GM21515 (cell line): ENCODE measurements at regions not wholly inside any gene's neighbourhood (a gene's known extent, or its start where the extent isn't known, plus 50 kb on each side); places are given as distances from the start of the nearest gene placed in this dataset.
"Not testable (repeated sequence)": the region's sequence is repeated elsewhere in the genome, so short reads cannot be mapped to it uniquely, and the experiment has no call there.

Source experiments
- ATAC-seq: cut with Tn5 transposase; IDR thresholded peaks from one replicate; pipeline ENCODE4 v1.9.1; 2021; ENCODE audit not compliant: unreplicated experiment

DNA sequence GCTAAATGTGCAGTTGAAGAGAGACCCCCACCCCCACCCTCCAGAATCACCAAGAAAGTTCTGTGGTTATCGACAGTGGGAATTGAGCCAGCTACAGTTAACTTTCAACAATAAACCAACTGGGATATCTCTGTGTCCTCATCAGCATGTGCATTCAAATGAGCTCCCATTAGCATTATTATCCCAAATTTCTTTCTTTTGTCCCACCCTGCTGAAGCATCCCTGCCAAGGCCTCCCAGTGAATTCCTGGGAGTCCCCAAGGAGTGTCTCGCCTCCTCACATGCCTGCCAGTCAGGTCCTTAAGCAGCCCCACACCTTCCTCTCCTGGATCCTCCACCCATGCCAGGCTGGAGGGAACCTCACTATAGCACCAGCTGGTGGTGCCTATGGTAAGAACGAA is 422.1 kb upstream of the HNRNPA3 start:
- no peak for ATAC-seq

DNA sequence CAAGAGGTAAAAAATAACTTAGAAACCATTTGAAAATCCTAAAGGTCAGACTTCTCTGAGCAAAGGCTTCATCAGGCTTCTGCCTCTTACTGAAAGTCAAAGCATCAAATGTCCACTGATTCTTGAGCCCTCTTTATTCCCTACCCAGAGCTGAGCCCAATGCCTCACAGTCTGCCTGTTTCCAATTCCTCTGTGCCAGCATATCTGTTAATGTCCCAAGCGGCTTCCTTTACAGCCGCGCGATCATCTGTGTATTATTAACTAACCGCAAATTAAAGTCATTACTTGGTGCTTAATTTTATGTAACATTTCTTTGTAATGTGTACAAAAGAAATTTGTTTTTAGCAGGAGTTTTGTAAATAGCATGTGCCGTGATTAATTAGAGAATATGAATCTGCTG is 418.8 kb upstream of the HNRNPA3 start:
- no peak for ATAC-seq

DNA sequence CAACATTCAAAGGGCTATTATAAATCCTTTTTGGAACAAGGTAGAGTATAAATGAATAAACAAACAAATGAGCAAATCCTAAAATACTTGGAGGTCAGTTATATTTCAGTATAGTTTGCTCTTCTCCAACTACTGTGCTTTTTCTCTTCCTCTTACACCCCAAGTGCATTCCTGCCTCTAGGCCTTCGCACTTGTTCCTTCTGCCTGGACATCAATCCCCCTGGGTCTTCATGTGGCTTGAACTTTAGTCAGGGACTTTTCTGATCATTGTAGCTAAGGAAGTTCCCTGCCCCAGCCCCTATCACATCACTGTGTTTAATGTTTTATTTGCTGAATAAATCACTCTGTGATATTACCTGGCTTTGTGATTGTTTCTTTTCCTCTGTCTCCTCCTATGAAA is 418.2 kb upstream of the HNRNPA3 start:
- ATAC-seq, result no peak

DNA sequence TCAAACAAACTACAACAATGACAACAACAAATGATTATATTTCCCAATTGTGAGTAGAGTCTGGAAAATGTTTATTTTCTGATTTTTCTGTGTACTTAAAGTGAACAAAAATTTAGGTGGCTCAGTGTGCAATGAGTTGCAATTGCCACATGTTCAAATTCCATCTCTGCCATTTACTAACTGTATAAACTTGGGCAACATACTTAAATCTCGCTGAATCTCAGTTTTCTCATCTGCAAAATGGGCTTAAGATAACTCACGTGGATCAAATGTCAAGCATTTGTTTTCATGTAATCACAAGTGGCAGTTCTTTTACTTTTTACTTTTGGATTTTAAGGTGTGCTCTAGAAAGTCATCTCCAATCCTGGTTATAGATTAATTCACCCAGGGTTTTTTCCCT is 416.8 kb upstream of the HNRNPA3 start:
- ATAC-seq, result no peak

DNA sequence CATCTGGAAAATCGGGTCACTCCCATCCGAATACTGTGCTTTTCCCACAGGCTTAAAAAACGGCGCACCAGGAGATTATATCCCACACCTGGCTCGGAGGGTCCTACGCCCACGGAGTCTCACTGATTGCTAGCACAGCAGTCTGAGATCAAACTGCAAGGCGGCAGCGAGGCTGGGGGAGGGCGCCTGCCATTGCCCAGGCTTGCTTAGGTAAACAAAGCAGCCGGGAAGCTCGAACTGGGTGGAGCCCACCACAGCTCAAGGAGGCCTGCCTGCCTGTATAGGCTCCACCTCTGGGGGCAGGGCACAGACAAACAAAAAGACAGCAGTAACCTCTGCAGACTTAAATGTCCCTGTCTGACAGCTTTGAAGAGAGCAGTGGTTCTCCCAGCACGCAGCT is 415.9 kb upstream of the HNRNPA3 start:
- ATAC-seq, result not testable (repeated sequence)

DNA sequence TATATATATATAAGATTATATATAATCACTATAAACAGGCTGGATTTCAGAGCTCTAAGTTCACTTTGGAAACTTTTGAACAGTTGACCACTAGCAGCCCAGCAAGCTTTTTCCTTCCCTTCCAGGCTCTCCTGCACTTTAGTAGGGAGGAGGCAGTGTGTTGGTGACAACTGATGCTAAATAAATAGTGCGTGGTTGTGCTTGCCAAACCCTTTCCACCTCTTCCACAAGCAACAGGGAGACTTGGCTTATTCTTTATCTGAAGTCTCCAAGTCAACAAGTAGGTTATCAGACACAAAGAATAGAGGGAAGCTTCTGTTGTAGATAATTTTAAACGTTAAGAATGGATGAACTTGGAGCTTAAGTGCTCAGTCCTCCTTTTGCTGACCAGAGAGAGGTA is 408.2 kb upstream of the HNRNPA3 start:
- ATAC-seq, result no peak

DNA sequence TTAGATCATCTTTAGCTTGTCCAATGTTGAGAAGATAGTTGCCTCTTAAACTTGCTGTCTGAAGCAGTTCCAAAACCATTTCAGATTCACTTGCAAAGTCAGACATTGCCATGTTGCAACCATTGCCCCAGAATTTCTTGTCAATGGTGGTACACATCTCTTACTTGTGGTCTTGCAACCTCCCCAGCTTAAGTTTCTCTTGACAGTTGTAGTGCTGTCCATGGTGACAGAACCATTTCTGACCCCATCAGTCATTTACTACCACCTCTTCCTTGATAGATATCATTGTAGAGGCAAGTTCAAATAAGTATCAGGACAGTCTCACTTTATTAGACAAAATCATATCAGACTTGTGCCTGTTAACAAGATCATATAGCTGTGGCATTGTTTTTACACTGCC is 407.2 kb upstream of the HNRNPA3 start:
- no peak for ATAC-seq

DNA sequence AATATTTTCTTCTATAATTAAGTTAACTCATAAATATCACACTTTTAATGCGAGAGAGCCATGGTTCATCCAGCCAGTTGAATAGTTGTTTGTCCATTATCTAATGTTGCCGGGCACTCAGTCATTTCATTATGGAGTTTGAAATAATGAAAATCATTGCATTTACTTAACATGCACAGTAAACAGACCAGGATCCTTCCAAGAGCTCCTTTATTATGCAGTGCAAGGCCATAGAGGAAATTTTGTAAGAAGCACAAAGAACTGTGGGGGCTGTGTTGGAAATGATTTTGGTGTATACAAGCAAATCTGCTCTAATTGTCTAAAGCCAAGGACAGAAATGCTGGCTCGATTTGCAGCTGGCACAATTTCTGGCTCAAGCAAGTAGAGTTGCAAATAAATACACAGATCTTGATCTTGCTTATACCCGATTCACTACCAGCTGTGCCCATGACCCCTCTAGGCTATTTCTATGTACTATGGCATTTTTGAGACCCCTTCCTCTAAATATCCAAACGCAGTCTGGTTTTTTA is 400.3 kb upstream of the HNRNPA3 start:
- ATAC-seq, result no peak

DNA sequence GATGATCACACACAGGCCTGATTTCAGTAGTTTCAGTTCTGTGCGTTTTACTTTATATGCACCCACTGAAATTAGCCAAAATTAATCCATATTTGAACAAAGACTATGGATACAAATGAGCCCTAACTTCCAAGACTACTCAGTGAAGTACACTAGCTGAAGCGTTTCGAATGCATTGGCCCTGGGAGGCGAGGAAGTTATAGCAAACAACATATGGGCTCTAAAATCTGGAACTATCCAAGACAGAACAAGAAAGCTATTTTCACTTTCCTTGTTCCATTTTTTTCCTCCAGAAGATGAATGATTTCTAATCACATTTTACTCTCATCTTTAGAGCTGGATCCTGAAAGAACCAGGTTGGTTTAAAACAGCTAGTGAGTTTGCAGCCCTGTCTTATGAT is 399.4 kb upstream of the HNRNPA3 start:
- ATAC-seq, result no peak

DNA sequence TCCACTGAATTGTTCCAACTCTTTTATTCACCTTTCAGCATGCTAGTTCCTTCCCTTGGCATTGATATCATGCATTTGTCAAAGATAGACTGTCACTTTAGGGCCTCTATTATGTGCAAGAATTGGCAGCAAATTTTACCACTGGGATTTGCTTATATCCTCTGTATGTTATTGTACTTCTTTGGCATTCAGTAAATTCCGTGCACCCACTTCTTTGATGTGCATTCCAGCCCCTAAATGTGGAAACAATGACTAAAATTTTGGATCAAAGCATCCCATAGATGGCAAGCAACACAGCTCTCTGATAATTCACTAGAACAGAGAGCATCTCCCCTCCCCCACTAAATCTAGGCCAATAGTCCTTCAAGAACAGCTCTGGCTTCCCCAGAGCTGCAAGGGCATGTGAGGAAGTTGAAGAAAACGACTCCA is 399.0 kb upstream of the HNRNPA3 start:
- ATAC-seq, result no peak

DNA sequence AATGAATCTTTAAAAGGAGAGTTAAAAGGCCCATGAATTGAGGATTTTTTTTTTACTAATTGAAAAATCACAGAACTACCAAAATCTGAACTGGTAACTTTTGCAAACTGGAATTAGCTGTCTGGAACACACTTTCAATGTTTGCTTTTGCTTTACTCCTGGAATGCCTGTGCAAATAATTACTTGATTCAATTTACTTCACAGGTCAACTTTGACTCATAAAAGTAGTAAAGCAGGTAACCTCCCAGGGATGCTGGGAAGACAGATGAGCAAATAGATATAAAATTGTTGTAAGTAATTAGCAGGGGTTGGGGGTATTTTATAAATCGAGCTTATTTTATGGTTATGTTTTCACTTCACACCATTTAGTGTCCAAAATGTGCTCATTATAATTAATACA is 398.3 kb upstream of the HNRNPA3 start:
- ATAC-seq, result no peak

DNA sequence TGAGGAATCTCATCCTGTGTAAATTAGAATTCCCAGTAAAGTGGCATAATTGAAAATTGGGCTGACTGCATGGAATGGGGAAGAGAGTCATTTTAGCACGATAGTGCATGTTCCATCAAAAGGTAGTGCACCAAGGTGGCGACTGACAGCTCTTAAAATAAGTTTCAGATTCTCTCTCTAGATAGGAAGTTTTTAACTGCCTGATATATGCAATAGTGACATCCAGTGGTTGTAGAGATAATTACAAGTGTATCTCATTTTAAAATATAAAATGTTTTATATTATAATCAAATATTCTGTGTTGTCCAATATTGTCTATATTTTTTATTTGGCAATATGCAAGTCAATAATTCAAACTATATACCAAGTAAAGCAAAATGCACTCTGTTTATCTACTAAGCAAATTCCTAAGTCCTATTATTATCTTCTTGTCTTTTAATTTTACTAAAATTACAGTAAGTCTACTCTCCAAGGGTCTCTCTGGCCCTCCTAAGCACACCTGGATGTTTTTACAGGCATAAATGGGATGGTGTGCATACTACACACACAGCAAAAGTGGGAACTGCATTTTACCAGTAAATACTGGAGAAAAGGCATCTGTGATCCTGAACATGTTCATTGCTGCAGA is 397.7 kb upstream of the HNRNPA3 start:
- no peak for ATAC-seq

DNA sequence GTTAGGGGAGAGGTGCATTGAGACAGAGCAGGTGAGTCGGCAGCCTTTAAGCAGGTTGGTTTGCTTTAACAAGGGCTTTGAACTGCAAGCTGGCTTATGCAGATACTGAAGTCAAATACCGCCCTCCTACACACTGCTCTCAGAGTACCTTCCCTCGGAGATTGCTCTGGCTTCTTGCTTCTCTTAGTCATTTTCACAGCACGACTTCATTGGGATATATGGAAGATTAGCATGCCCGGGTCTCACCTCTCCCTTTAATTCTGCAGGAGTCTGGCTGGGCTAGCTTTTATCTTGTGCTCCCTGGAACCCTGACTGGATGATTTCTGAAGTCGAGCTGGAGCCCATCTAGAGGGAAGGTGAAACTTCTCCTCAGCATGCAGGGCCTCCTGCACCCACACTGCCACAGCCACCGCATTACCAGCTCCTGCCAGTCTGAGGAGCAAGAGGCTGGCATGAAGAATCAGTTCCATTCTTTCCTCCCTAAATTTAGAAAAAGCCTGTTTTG is 395.5 kb upstream of the HNRNPA3 start:
- ATAC-seq, result no peak

DNA sequence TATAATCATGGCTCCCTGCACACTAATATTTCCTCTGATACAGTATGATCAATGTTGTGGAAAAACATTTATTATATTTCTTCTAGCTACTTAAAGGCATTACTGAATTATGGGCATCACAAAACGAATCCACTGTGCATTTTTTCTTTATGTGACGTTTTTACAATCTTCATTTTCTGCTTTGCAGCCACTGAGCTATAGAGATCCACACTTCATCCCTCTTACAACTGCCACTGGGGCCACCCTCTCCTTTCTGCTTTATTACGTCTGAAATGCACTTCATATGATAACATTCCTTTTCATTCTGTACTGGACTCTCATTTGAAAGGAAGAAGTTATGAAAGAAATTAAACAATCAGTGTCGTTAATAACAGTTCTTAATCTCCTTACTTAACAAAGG is 394.5 kb upstream of the HNRNPA3 start:
- no peak for ATAC-seq

DNA sequence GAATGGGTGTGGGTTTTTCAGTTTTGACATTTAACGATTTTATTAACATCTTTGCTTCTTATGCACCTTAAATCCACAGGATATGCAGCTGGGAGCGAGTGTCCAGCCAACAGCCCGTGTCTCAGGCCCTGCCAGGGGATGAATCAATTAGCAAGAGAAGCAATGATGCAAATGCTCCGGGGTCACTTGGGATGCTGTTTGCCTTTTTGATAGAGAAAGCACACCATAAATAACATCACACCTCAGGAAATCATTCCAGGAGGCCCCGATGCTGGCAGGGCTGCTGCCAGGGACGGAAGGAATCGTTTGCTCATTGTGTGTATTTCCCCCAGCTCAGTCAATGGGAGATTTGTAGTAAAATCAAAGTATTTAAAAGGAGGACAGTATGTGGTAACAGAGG is 394.0 kb upstream of the HNRNPA3 start:
- ATAC-seq, result no peak

DNA sequence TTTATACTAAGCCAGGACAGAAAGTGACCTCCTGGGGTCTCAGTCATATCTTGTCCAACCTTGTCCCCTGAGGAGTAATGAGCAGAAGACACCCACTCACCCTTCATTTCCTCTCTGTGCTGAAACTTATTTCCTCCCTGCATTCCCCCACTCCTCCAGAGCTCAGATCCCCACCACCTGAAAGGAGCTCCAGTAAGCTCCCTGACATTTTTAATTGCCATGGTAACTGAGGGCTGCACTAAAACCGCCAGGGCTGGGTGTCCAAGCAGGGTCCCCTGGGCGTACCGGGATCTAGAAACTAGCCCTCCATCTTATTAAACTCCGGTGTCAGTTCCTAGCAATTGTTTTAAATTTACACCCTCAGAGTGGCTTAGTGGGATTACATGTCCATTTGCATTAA is 393.3 kb upstream of the HNRNPA3 start:
- ATAC-seq, result no peak

DNA sequence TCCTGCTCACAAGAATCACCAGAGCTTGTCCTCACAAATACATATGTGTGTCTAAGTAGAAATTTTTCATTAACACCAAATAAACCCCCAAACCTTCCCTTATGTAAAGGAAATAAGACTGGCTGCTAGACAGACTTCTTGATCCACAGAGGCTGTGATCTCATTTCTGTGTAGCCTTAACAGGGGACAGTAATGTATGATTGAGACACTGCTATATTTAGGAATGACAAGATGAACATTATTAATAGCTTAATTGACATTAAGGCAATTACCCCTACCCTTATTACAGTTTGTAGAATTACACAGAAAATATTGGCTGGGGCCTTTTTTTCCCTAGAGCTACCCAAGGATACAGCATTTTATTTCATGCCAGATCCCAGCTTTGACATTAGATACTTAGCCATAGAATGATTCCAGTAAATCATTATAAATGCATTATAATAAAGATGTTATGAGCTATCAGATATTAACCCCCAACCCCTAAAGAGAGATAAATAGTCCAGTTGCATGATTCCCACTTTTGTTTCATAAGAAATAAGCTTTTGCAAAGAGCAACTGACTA is 392.1 kb upstream of the HNRNPA3 start:
- ATAC-seq, result no peak

DNA sequence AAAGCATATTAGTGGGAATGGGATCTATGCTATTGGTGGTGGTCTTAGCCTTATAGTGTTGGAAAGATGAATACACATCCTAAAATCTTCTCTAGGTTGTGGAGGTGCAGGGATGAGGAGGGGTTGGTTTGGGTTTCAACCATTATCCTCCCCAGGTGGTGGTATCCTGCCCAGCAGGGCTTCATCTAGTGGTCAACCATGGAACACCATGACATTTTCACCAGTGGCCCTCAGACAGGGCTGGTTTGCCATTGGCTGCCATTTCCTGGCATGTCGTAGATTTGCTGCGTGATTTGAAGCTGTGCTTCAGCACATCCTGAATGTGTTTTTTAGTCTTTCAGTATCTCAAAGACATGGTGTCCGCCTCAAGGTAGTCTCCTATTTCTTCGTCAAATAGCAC is 391.2 kb upstream of the HNRNPA3 start:
- ATAC-seq, result no peak

DNA sequence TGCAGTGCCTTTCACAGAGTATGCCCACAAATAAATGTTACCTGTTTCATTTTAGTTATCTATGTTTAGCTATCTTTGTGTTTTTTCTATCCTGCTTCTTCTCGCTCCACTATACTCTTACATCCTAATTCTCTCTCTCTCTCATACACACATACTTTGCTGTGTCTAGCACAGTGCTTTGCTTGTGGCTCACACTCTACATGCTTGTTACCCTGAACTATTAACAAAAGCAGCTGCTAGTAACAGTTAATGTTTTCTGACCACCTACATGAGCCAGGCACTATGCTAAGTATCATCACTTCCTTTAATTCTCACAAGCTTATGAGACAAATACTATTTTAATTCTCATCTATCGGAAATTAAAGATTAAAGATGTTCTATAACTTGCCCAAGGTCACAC is 390.5 kb upstream of the HNRNPA3 start:
- ATAC-seq, result no peak

DNA sequence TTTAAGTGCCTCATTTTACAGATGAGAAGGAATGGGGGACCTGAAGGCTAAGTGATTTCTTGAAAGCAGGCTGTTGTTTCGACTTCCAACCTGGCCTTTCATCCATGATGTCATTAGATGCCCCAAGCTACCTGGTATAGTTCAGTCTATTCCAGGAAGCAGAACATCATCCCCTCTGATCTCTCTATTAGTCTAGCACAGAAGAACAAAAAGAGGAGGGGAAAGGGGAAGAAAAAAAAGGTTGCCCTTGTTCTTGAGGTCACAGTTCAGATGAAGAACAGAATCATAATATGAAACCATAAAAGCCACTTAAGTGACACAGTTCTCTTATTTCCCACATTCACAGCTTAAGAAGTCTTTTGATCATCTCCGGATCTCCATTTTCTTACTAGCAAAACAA is 386.2 kb upstream of the HNRNPA3 start:
- ATAC-seq, result no peak

DNA sequence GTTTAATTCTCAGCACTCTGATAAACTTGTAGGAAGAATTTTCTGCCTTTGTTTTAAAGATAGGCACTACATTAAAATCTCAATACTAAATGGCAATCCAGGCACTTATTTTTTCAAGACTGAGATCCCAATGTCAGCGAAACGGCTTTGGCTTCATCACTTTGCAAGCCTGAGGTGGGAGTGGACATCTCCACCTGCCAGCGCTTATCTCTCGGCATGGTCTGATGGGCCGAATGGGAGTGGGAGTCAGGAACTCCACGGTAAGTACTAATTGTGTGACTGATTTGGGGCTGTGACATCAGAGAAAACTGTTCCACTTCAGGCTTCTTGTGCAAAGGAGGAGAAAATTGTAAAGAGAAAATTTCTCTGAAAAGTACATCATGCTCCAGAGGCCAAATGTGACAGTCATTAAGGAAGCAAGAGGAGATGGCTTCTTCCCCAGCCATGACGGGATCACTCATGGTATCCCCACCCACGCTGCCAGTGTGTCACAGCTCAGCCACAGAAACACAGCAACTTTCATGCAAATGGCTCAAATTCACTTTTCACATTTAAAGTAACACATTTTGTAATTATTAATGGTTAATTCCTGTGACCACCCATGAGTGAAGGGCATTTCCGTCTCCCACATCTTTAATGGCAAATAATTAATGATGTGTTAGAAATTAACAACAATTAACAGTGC is 385.5 kb upstream of the HNRNPA3 start:
- no peak for ATAC-seq

DNA sequence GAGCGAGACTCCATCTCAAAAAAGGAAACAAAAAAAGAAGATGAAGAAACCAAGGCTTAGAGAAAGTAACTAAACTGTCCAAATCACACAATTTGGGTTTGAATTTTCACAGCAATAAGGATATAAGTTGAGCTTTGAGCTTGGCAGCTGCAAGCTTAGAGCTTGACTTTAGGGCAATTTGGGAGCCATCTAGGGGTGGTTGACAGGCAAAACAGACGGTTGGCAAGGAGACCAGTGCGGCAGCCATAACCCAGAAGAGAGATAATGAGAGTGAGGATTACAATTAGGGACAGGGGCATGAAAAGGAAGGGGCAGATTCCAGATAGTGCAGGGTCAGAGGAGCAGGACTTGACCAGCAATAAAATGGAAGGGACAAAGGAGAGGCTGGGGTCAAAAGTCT is 382.2 kb upstream of the HNRNPA3 start:
- ATAC-seq, result no peak
